H1 (cell line): ENCODE measurements at regions not wholly inside any gene's neighbourhood (a gene's known extent, or its start where the extent isn't known, plus 50 kb on each side); places are given as distances from the start of the nearest gene placed in this dataset.

ENCODE experiments used
- CTCF ChIA-PET: fragments of 300-600 bp; sonication (Branson Sonifier 250); formaldehyde crosslinking; loops from one replicate; lab custom pipeline; 2021; ENCODE audit not compliant: partially characterized antibody; lab: Charles Lee
- POLR2A ChIA-PET: fragments of 300-600 bp; sonication (Branson Sonifier 250); formaldehyde crosslinking; loops from one replicate; lab custom pipeline; 2021; ENCODE audit warnings: inconsistent platforms; ENCODE audit not compliant: partially characterized antibody; lab: Charles Lee
- DNase-seq, 2 experiments: peaks; one replicate each; pipeline versions ENCODE4 v3.0.0 to v3.0.0-alpha.2; 2010 to 2022; ENCODE audit warnings: low spot score in 2 of 2, low read depth in 1 of 2, mixed read lengths in 1 of 2
- FAIRE-seq: peaks from 2 replicates; lab custom pipeline; 2011; peaks lifted over from hg19 to GRCh38; lab: Jason Lieb, UNC
- H2AFZ ChIP-seq: 2 replicates; pipeline ENCODE4 v1.8.1; 2012; ENCODE audit warnings: low read length, inconsistent platforms
- H2AK5ac ChIP-seq: 2 replicates; pipeline ENCODE4 v1.6.1; 2013; ENCODE audit warnings: low read depth, low read length
- H2BK120ac ChIP-seq: replicated peaks from 2 replicates; pipeline ENCODE3; 2013; ENCODE audit warnings: low read depth, low read length, inconsistent platforms
- H2BK12ac ChIP-seq: 2 replicates; pipeline ENCODE4 v1.6.1; 2013; ENCODE audit warnings: low read depth, low read length
- H2BK15ac ChIP-seq: 2 replicates; pipeline ENCODE4 v1.6.1; 2013; ENCODE audit warnings: low read length
- H2BK20ac ChIP-seq: 2 replicates; pipeline ENCODE4 v1.6.1; 2013; ENCODE audit warnings: low read length
- H2BK5ac ChIP-seq: 2 replicates; pipeline ENCODE4 v1.6.1; 2013; ENCODE audit warnings: low read depth, low read length
- H3K14ac ChIP-seq: 2 replicates; pipeline ENCODE4 v1.6.1; 2013; ENCODE audit warnings: inconsistent platforms; ENCODE audit not compliant: insufficient read length
- H3K18ac ChIP-seq: 2 replicates; pipeline ENCODE4 v1.6.1; 2013; ENCODE audit warnings: low read length; ENCODE audit errors: extremely low read depth
- H3K23ac ChIP-seq: 2 replicates; pipeline ENCODE4 v1.6.1; 2013; ENCODE audit warnings: inconsistent platforms; ENCODE audit not compliant: insufficient read length
- H3K23me2 ChIP-seq: 2 replicates; pipeline ENCODE4 v1.6.1; 2013; ENCODE audit warnings: low read depth, low read length
- H3K27ac ChIP-seq: 2 replicates; pipeline ENCODE4 v1.6.1; 2011; ENCODE audit warnings: low read depth, low read length, inconsistent platforms
- H3K27me3 ChIP-seq, 4 experiments: replicated peaks in 1 of 4; 1 replicate in 1 of 4; 2 replicates in 3 of 4; pipeline versions ENCODE4 v1.6.1 to v1.8.1; 2011 to 2013; ENCODE audit warnings: low read length in 3 of 4, mild to moderate bottlenecking in 3 of 4, inconsistent platforms in 2 of 4, mixed read lengths in 2 of 4, moderate library complexity in 1 of 4; ENCODE audit not compliant: control insufficient read depth in 3 of 4, insufficient read depth in 3 of 4; ENCODE audit errors: extremely low read depth in 1 of 4
- H3K36me3 ChIP-seq, 4 experiments: 2 replicates each; pipeline versions ENCODE4 v1.6.1 to v1.8.1; 2011 to 2013; ENCODE audit warnings: mild to moderate bottlenecking in 4 of 4, low read length in 3 of 4, moderate library complexity in 2 of 4, control low read depth in 1 of 4, inconsistent platforms in 1 of 4; ENCODE audit not compliant: insufficient read depth in 4 of 4, control insufficient read depth in 2 of 4
- H3K4ac ChIP-seq: replicated peaks from 2 replicates; pipeline ENCODE3; 2013; ENCODE audit warnings: low read length, low read depth, mixed read lengths, inconsistent platforms; ENCODE audit not compliant: insufficient read length
- H3K4me1 ChIP-seq, 4 experiments: replicated peaks in 1 of 4; 1 replicate in 1 of 4; 2 replicates in 3 of 4; pipeline versions ENCODE4 v1.6.1 to v1.8.1; 2011 to 2013; ENCODE audit warnings: low read length in 3 of 4, inconsistent platforms in 2 of 4, mixed read lengths in 1 of 4; ENCODE audit not compliant: insufficient read depth in 4 of 4, control insufficient read depth in 3 of 4
- H3K4me2 ChIP-seq, 2 experiments: 2 replicates each; pipeline versions ENCODE4 v1.6.1 to v1.8.1; 2011 to 2013; ENCODE audit warnings: low read depth in 2 of 2, low read length in 2 of 2, control low read depth in 1 of 2, inconsistent platforms in 1 of 2, mild to moderate bottlenecking in 1 of 2; ENCODE audit not compliant: insufficient read depth in 1 of 2
- H3K4me3 ChIP-seq, 4 experiments: fragments of 200-600, 300-600 bp in 1 of 4; sonication (generic), shearing (Covaris generic), sonication (Bioruptor Twin) in 1 of 4; 2 replicates each; pipeline versions ENCODE4 v1.5.1 to v1.8.1; 2011 to 2016; ENCODE audit warnings: low read length in 4 of 4, low read depth in 3 of 4, control low read depth in 2 of 4, inconsistent platforms in 2 of 4, mild to moderate bottlenecking in 2 of 4, mixed read lengths in 1 of 4, moderate library complexity in 1 of 4; ENCODE audit not compliant: insufficient read depth in 2 of 4; ENCODE audit errors: extremely low read depth in 1 of 4
- H3K56ac ChIP-seq: replicated peaks from 2 replicates; pipeline ENCODE3; 2013; ENCODE audit warnings: low read depth, mild to moderate bottlenecking, mixed read lengths, low read length, inconsistent platforms; ENCODE audit not compliant: insufficient read length
- H3K79me1 ChIP-seq: 2 replicates; pipeline ENCODE4 v1.6.1; 2013; ENCODE audit warnings: low read depth, low read length, control low read depth
- H3K79me2 ChIP-seq, 2 experiments: 2 replicates each; pipeline versions ENCODE4 v1.6.1 to v1.8.1; 2012 to 2013; ENCODE audit warnings: low read length in 2 of 2, mild to moderate bottlenecking in 2 of 2, inconsistent platforms in 1 of 2; ENCODE audit not compliant: insufficient read depth in 2 of 2, control insufficient read depth in 1 of 2
- H3K9ac ChIP-seq, 4 experiments: replicated peaks in 1 of 4; 1 replicate in 1 of 4; 2 replicates in 3 of 4; pipeline versions ENCODE4 v1.6.1 to v1.8.1; 2011 to 2013; ENCODE audit warnings: low read depth in 3 of 4, low read length in 3 of 4, control low read depth in 2 of 4, mild to moderate bottlenecking in 2 of 4, moderate library complexity in 2 of 4, inconsistent platforms in 1 of 4; ENCODE audit errors: extremely low read depth in 1 of 4
- H3K9me3 ChIP-seq, 2 experiments: 2 replicates each; pipeline versions ENCODE4 v1.6.1 to v1.8.1; 2012 to 2013; ENCODE audit warnings: mild to moderate bottlenecking in 2 of 2, moderate library complexity in 2 of 2, control low read depth in 1 of 2, inconsistent platforms in 1 of 2, low read depth in 1 of 2, low read length in 1 of 2, mixed read lengths in 1 of 2; ENCODE audit not compliant: insufficient read depth in 2 of 2
- H4K20me1 ChIP-seq, 2 experiments: replicated peaks in 1 of 2; 2 replicates each; pipeline versions ENCODE3 to v1.8.1; 2011 to 2013; ENCODE audit warnings: inconsistent platforms in 2 of 2, low read length in 2 of 2, mild to moderate bottlenecking in 1 of 2; ENCODE audit not compliant: insufficient read depth in 2 of 2, control insufficient read depth in 1 of 2
- H4K5ac ChIP-seq: 2 replicates; pipeline ENCODE4 v1.6.1; 2013; ENCODE audit warnings: low read length, low read depth, mixed read lengths, inconsistent platforms; ENCODE audit not compliant: insufficient read length
- H4K8ac ChIP-seq: 2 replicates; pipeline ENCODE4 v1.8.0; 2013; ENCODE audit warnings: mild to moderate bottlenecking, moderate library complexity, low read length, inconsistent platforms; ENCODE audit not compliant: insufficient read depth; ENCODE audit errors: extremely low read depth
- H4K91ac ChIP-seq: replicated peaks from 2 replicates; pipeline ENCODE3; 2013; ENCODE audit warnings: low read length, mixed read lengths, inconsistent platforms; ENCODE audit not compliant: insufficient read length
- ATF2 ChIP-seq: IDR thresholded peaks from 2 replicates; pipeline ENCODE4 v1.6.1; 2012; ENCODE audit warnings: low read length, inconsistent platforms
- BACH1 ChIP-seq: IDR thresholded peaks from 2 replicates; pipeline ENCODE4 v1.6.1; 2012; ENCODE audit warnings: low read length, improper control_type of control experiment
- BCL11A ChIP-seq, 2 experiments: IDR thresholded peaks; one replicate each; pipeline ENCODE4 v1.6.1; 2011; ENCODE audit warnings: low read depth in 2 of 2, low read length in 2 of 2, mild to moderate bottlenecking in 2 of 2
- CHD2 ChIP-seq: IDR thresholded peaks from 2 replicates; pipeline ENCODE4 v1.6.1; 2012; ENCODE audit warnings: low read length, improper control_type of control experiment
- EP300 ChIP-seq, 2 experiments: IDR thresholded peaks; 1 replicate in 1 of 2; 2 replicates in 1 of 2; pipeline ENCODE4 v1.6.1; 2011 to 2012; ENCODE audit warnings: low read depth in 2 of 2, low read length in 2 of 2, mild to moderate bottlenecking in 2 of 2, borderline replicate concordance in 1 of 2, inconsistent platforms in 1 of 2, moderate library complexity in 1 of 2
- HDAC2 ChIP-seq, 2 experiments: fragments of 300-600 bp in 1 of 2; sonication (generic) in 1 of 2; IDR thresholded peaks; 2 replicates each; pipeline ENCODE4 v1.6.1; 2011 to 2012; ENCODE audit warnings: low read depth in 2 of 2, low read length in 2 of 2, mild to moderate bottlenecking in 2 of 2, moderate library complexity in 2 of 2, borderline replicate concordance in 1 of 2, inconsistent platforms in 1 of 2
- JUND ChIP-seq: IDR thresholded peaks from 2 replicates; pipeline ENCODE4 v1.6.1; 2011; ENCODE audit warnings: mild to moderate bottlenecking, improper control_type of control experiment, low read length
- NANOG ChIP-seq: IDR thresholded peaks from 2 replicates; pipeline ENCODE4 v1.6.1; 2011; ENCODE audit warnings: low read length, low read depth, mild to moderate bottlenecking, inconsistent platforms; ENCODE audit not compliant: insufficient read depth, poor library complexity, severe bottlenecking
- POLR2A ChIP-seq, 2 experiments: IDR thresholded peaks; 1 replicate in 1 of 2; 2 replicates in 1 of 2; pipeline ENCODE4 v1.6.1; 2011; ENCODE audit warnings: low read depth in 2 of 2, low read length in 2 of 2, mild to moderate bottlenecking in 2 of 2; ENCODE audit errors: control extremely low read depth in 1 of 2
- RFX5 ChIP-seq: IDR thresholded peaks from 2 replicates; pipeline ENCODE4 v1.6.1; 2011; ENCODE audit warnings: low read depth, low read length, improper control_type of control experiment, borderline replicate concordance
- RXRA ChIP-seq: IDR thresholded peaks from 2 replicates; pipeline ENCODE4 v1.6.1; 2011; ENCODE audit warnings: low read depth, mild to moderate bottlenecking, low read length, moderate library complexity; ENCODE audit not compliant: insufficient read depth
- SP4 ChIP-seq: IDR thresholded peaks from 2 replicates; pipeline ENCODE4 v1.6.1; 2012; ENCODE audit warnings: low read length, inconsistent platforms
- YY1 ChIP-seq: IDR thresholded peaks from 2 replicates; pipeline ENCODE4 v1.6.1; 2011; ENCODE audit warnings: low read depth, mild to moderate bottlenecking, low read length
- WGBS, 2 experiments: shearing (Covaris generic) in 1 of 2; methylation state at CpG; one replicate each; pipeline versions ENCODE4 v1.1.6 to v1.1.7; 2013 to 2015; ENCODE audit warnings: low lambda C conversion rate in 2 of 2, mixed read lengths in 2 of 2, inconsistent platforms in 1 of 2, low coverage in 1 of 2, missing lambda C conversion rate in 1 of 2; ENCODE audit not compliant: insufficient replicate concordance in 2 of 2, insufficient coverage in 1 of 2, insufficient read length in 1 of 2; ENCODE audit errors: extremely low coverage in 1 of 2, missing lambda C conversion rate in 1 of 2; 5-methylcytosine and 5-hydroxymethylcytosine counted together

- POLR2A ChIA-PET: interaction anchor here (0.6 to 1.4 kb wide), 2 partner anchors 231 to 572 kb away, joined by 3 read pairs; no protein-coding TSS in a partner anchor
- no peak for TF ChIP-seq POLR2A (IDR thresholded peaks at IDR 0.05; ENCODE audit: control extremely low read depth in 1 of 2, low read depth in 2 of 2, low read length in 2 of 2)
- TF ChIP-seq HDAC2 (IDR thresholded peaks at IDR 0.05; ENCODE audit: borderline replicate concordance in 1 of 2, low read depth in 2 of 2, low read length in 2 of 2): no peak
- TF ChIP-seq CHD2: no peak
- no peak for TF ChIP-seq RFX5
- TF ChIP-seq BACH1: no peak
- TF ChIP-seq NANOG: no peak
- no peak for TF ChIP-seq SP4
- TF ChIP-seq JUND: no peak
- TF ChIP-seq EP300 (IDR thresholded peaks at IDR 0.05; ENCODE audit: borderline replicate concordance in 1 of 2, low read depth in 2 of 2, low read length in 2 of 2): no peak
- no peak for TF ChIP-seq YY1
- no peak for TF ChIP-seq BCL11A (IDR thresholded peaks at IDR 0.05; ENCODE audit: low read depth in 2 of 2, low read length in 2 of 2)
- no peak for TF ChIP-seq RXRA
- TF ChIP-seq ATF2: no peak
Observed at GRCh38 chr1:37094302-37094701, 60.0 kb upstream of the GRIK3 start.

More at GRCh38 chr1:37094302-37094701, 60.0 kb upstream of the GRIK3 start:
- Histone ChIP-seq H3K23me2 (no peaks in the 10 kb centered on the region), H3K4me1 (no peaks in the 10 kb centered on the region; a peak in 2 of 7 replicates), H3K4me3 (no peak overlapping the region), H3K79me1 (no peaks in the 10 kb centered on the region), H3K14ac (no peak overlapping the region), H3K27me3 (no peaks in the 10 kb centered on the region; a peak in 1 of 7 replicates), H2BK120ac (no peak overlapping the region), H4K8ac (no peak overlapping the region), H2BK15ac (no peak overlapping the region), H3K18ac (peak overlapping the region; percentile 6; the same call in 1 of the 2 replicates), H3K9me3 (no peaks in the 10 kb centered on the region), H3K9ac (no peak overlapping the region), H3K79me2 (no peaks in the 10 kb centered on the region), H4K20me1 (no peaks in the 10 kb centered on the region), H3K27ac (no peak overlapping the region), H4K5ac (no peak overlapping the region), H3K23ac (no peak overlapping the region), H2AFZ (no peak overlapping the region), H3K4me2 (no peak overlapping the region), H4K91ac (no peak overlapping the region), H2AK5ac (no peak overlapping the region), H2BK5ac (no peak overlapping the region), H2BK20ac (no peak overlapping the region; the same call in 1 of the 2 replicates), H3K36me3 (no peaks in the 10 kb centered on the region), H3K4ac (no peak overlapping the region), H2BK12ac (no peak overlapping the region), H3K56ac (no peak overlapping the region)
- DNase-seq (no peak), FAIRE-seq (no peak)
- CTCF ChIA-PET: interaction anchor here (0.8 to 1.9 kb wide), 13 partner anchors 10 to 491 kb away, joined by 3 to 10 read pairs (median 4); no protein-coding TSS in a partner anchor
- 91% methylated on average over 6 of the region's 6 CpGs; no CpG with 5 or more reads in 1 of the 2 experiments for WGBS, 2 experiments
